ENCODE measurements at regions not wholly inside any gene's neighbourhood (a gene's known extent, or its start where the extent isn't known, plus 50 kb on each side); places are given as distances from the start of the nearest gene placed in this dataset.
"Not testable (repeated sequence)": the region's sequence is repeated elsewhere in the genome, so short reads cannot be mapped to it uniquely, and the experiment has no call there.

DNA sequence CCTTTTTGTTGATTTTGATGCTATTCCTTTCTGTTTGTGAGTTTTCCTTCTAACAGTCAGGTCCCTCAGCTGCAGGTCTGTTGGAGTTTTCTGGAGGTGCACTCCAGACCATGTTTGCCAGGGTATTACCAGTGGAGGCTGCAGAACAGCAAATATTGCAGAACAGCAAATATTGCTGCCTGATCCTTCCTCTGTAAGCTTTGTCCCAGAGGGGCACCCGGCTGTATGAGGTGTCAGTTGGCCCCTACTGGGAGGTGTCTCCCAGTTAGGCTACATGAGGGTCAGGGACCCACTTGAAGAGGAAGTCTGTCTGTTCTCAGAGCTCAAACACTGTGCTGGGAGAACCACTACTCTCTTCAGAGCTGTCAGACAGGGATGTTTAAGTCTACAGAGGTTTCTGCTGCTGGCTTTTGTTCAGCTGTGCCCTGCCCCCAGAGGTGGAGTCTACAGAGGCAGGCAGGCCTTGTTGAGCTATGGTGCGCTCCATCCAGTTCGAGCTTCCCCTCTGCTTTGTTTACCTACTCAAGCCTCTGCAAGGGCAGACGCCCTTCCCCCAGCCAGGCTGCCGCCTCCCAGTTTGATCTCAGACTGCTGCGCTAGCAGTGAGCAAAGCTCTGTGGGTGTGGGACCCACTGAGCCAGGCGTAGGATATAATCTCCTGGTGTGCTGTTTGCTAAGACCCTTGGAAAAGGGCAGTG is 70.3 kb upstream of the CECR2 start:
- H4K8ac ChIP-seq (ENCODE audit: extremely low read depth, insufficient read depth, low read length); H3K9me3 ChIP-seq (ENCODE audit: insufficient read depth in 2 of 2, low read depth in 1 of 2, low read length in 1 of 2); H3K4me2 ChIP-seq (ENCODE audit: insufficient read depth in 1 of 2, low read depth in 2 of 2, low read length in 2 of 2); H3K23ac ChIP-seq (ENCODE audit: insufficient read length); H2AK5ac ChIP-seq (ENCODE audit: low read depth, low read length); H4K20me1 ChIP-seq (replicated peaks in 1 of 2; ENCODE audit: control insufficient read depth in 1 of 2, insufficient read depth in 2 of 2, low read length in 2 of 2); H3K18ac ChIP-seq (ENCODE audit: extremely low read depth, low read length); H2BK20ac ChIP-seq (ENCODE audit: low read length); H2BK5ac ChIP-seq (ENCODE audit: low read depth, low read length); H2BK15ac ChIP-seq (ENCODE audit: low read length); FAIRE-seq; H2AFZ ChIP-seq (ENCODE audit: low read length); H2BK120ac ChIP-seq (replicated peaks; ENCODE audit: low read depth, low read length); H3K27me3 ChIP-seq (replicated peaks in 1 of 4; ENCODE audit: control insufficient read depth in 3 of 4, extremely low read depth in 1 of 4, insufficient read depth in 3 of 4, low read length in 3 of 4); H4K5ac ChIP-seq (ENCODE audit: insufficient read length, low read depth, low read length); H3K14ac ChIP-seq (ENCODE audit: insufficient read length); DNase-seq (ENCODE audit: low read depth in 1 of 2, low spot score in 2 of 2); H3K4me1 ChIP-seq (replicated peaks in 1 of 4; ENCODE audit: control insufficient read depth in 3 of 4, insufficient read depth in 4 of 4, low read length in 3 of 4); H3K23me2 ChIP-seq (ENCODE audit: low read depth, low read length); H3K36me3 ChIP-seq (ENCODE audit: control insufficient read depth in 2 of 4, insufficient read depth in 4 of 4, low read length in 3 of 4); H4K91ac ChIP-seq (replicated peaks; ENCODE audit: insufficient read length, low read length); H3K79me2 ChIP-seq (ENCODE audit: control insufficient read depth in 1 of 2, insufficient read depth in 2 of 2, low read length in 2 of 2); H3K79me1 ChIP-seq (ENCODE audit: low read depth, low read length); H3K27ac ChIP-seq (ENCODE audit: low read depth, low read length); H3K4ac ChIP-seq (replicated peaks; ENCODE audit: insufficient read length, low read depth, low read length); H2BK12ac ChIP-seq (ENCODE audit: low read depth, low read length); H3K56ac ChIP-seq (replicated peaks; ENCODE audit: insufficient read length, low read depth, low read length); H3K4me3 ChIP-seq (ENCODE audit: extremely low read depth in 1 of 4, insufficient read depth in 2 of 4, low read depth in 3 of 4, low read length in 4 of 4); H3K9ac ChIP-seq (replicated peaks in 1 of 4; ENCODE audit: extremely low read depth in 1 of 4, low read depth in 3 of 4, low read length in 3 of 4): not testable (repeated sequence)
- CTCF ChIA-PET (ENCODE audit: partially characterized antibody): interaction anchor here (0.6 to 2.3 kb wide), 4 partner anchors 8 to 105 kb away, joined by 3 to 6 read pairs (median 4); no protein-coding TSS in a partner anchor
- WGBS, 2 experiments (ENCODE audit: extremely low coverage in 1 of 2, insufficient coverage in 1 of 2, insufficient read length in 1 of 2, insufficient replicate concordance in 2 of 2, low coverage in 1 of 2, low lambda C conversion rate in 2 of 2, missing lambda C conversion rate in 1 of 2): 93% methylated on average over 7 of the region's 7 CpGs; no CpG with 5 or more reads in 1 of the 2 experiments
- POLR2A ChIA-PET (ENCODE audit: partially characterized antibody): interaction anchor here (1.0 to 1.1 kb wide), 2 partner anchors 9 to 33 kb away, joined by 3 to 5 read pairs; no protein-coding TSS in a partner anchor

All from H1 (cell line).